IMR-90 (cell line): ENCODE measurements at regions not wholly inside any gene's neighbourhood (a gene's known extent, or its start where the extent isn't known, plus 50 kb on each side); places are given as distances from the start of the nearest gene placed in this dataset.

Experiments
- ATAC-seq: fragments of 200-7000 bp; cut with Tn5 transposase; 2 replicates; pipeline ENCODE4 v1.9.1; 2020; ENCODE audit warnings: low read depth, mild to moderate bottlenecking, moderate library complexity
- BruUV-seq: library from RNA; stranded (reverse); fragments of 400-500 nt; replicated peaks from 2 replicates; lab custom pipeline; 2021; lab: Mats Ljungman, UMichigan
- CTCF ChIA-PET: fragments of 300-600 bp; formaldehyde crosslinking; extraction: SDS; loops from one replicate; lab custom pipeline; 2021; ENCODE audit warnings: antibody characterized with exemption; lab: Yijun Ruan, JAX
- POLR2A ChIA-PET: fragments of 300-600 bp; sonication (Branson Sonifier 250); formaldehyde crosslinking; loops from one replicate; lab custom pipeline; 2022; ENCODE audit warnings: antibody characterized with exemption; ENCODE audit not compliant: unreplicated experiment; lab: Charles Lee
- DNase-seq: peaks from one replicate; pipeline ENCODE4 v3.0.0; 2013
- H2AFZ ChIP-seq: replicated peaks from 2 replicates; pipeline ENCODE3; 2013; ENCODE audit warnings: low read length, mild to moderate bottlenecking; ENCODE audit not compliant: poor library complexity
- H2AK5ac ChIP-seq: 2 replicates; pipeline ENCODE4 v1.6.1; 2013; ENCODE audit warnings: low read depth, low read length, inconsistent platforms
- H2AK9ac ChIP-seq: replicated peaks from 2 replicates; pipeline ENCODE3; 2013; ENCODE audit warnings: mild to moderate bottlenecking, low read depth, low read length, moderate library complexity; ENCODE audit not compliant: poor library complexity
- H2BK120ac ChIP-seq: 2 replicates; pipeline ENCODE4 v1.6.1; 2013; ENCODE audit warnings: low read depth, low read length, inconsistent platforms
- H2BK15ac ChIP-seq: 3 replicates; pipeline ENCODE4 v1.6.1; 2013; ENCODE audit warnings: low read depth, low read length, inconsistent platforms
- H2BK20ac ChIP-seq: 2 replicates; pipeline ENCODE4 v1.6.1; 2013; ENCODE audit warnings: low read depth, mild to moderate bottlenecking, inconsistent platforms, low read length, moderate library complexity
- H2BK5ac ChIP-seq: 2 replicates; pipeline ENCODE4 v1.6.1; 2013; ENCODE audit warnings: mild to moderate bottlenecking, low read depth, low read length, inconsistent platforms; ENCODE audit not compliant: poor library complexity, severe bottlenecking
- H3K14ac ChIP-seq: replicated peaks from 2 replicates; pipeline ENCODE4 v1.6.1; 2013; ENCODE audit warnings: low read depth, low read length, inconsistent platforms
- H3K18ac ChIP-seq: 2 replicates; pipeline ENCODE4 v1.6.1; 2013; ENCODE audit warnings: low read depth, low read length, control low read depth
- H3K23ac ChIP-seq: 2 replicates; pipeline ENCODE4 v1.6.1; 2013; ENCODE audit warnings: low read depth, low read length, inconsistent platforms
- H3K27ac ChIP-seq: 2 replicates; pipeline ENCODE4 v1.5.1; 2013; ENCODE audit warnings: mild to moderate bottlenecking, control low read depth, low read length; ENCODE audit not compliant: insufficient read depth
- H3K27me3 ChIP-seq: 2 replicates; pipeline ENCODE4 v1.6.1; 2013; ENCODE audit warnings: low read length; ENCODE audit not compliant: control insufficient read depth, insufficient read depth
- H3K36me3 ChIP-seq: 2 replicates; pipeline ENCODE4 v1.6.1; 2013; ENCODE audit warnings: low read length, mixed read lengths; ENCODE audit not compliant: control insufficient read depth, insufficient read depth
- H3K4ac ChIP-seq: 2 replicates; pipeline ENCODE4 v1.6.1; 2013; ENCODE audit warnings: low read depth, low read length, inconsistent platforms
- H3K4me1 ChIP-seq: 2 replicates; pipeline ENCODE4 v1.6.1; 2013; ENCODE audit warnings: low read length, mixed read lengths; ENCODE audit not compliant: control insufficient read depth, insufficient read depth
- H3K4me2 ChIP-seq: 2 replicates; pipeline ENCODE4 v1.6.1; 2013; ENCODE audit warnings: low read depth, mild to moderate bottlenecking, control low read depth, low read length, moderate library complexity
- H3K4me3 ChIP-seq: 2 replicates; pipeline ENCODE4 v1.5.1; 2013; ENCODE audit warnings: low read depth, mild to moderate bottlenecking, control low read depth, low read length, moderate library complexity; ENCODE audit not compliant: insufficient read depth
- H3K56ac ChIP-seq: 2 replicates; pipeline ENCODE4 v1.6.1; 2013; ENCODE audit warnings: low read length, inconsistent platforms; ENCODE audit not compliant: insufficient read depth; ENCODE audit errors: extremely low read depth
- H3K79me1 ChIP-seq, 2 experiments: 2 replicates each; pipeline ENCODE4 v1.6.1; 2013; ENCODE audit warnings: low read length in 2 of 2, inconsistent platforms in 1 of 2, low read depth in 1 of 2
- H3K9ac ChIP-seq: 2 replicates; pipeline ENCODE4 v1.6.1; 2013; ENCODE audit warnings: low read depth, low read length, control low read depth
- H3K9me1 ChIP-seq: 2 replicates; pipeline ENCODE4 v1.6.1; 2013; ENCODE audit warnings: low read length, inconsistent platforms; ENCODE audit not compliant: insufficient read depth
- H3K9me3 ChIP-seq: 2 replicates; pipeline ENCODE4 v1.6.1; 2013; ENCODE audit warnings: low read length; ENCODE audit not compliant: control insufficient read depth, insufficient read depth
- H4K20me1 ChIP-seq: 2 replicates; pipeline ENCODE4 v1.6.1; 2013; ENCODE audit warnings: low read length, inconsistent platforms; ENCODE audit not compliant: insufficient read depth
- H4K5ac ChIP-seq: 2 replicates; pipeline ENCODE4 v1.6.1; 2013; ENCODE audit warnings: mild to moderate bottlenecking, low read depth, low read length, control low read depth
- H4K8ac ChIP-seq, 2 experiments: 2 replicates each; pipeline ENCODE4 v1.6.1; 2013; ENCODE audit warnings: low read depth in 2 of 2, low read length in 2 of 2, control low read depth in 1 of 2, inconsistent platforms in 1 of 2
- H4K91ac ChIP-seq: 2 replicates; pipeline ENCODE4 v1.6.1; 2013; ENCODE audit warnings: low read depth, low read length, inconsistent platforms; ENCODE audit not compliant: insufficient read depth
- BHLHE40 ChIP-seq: fragments of 150-350 bp; IDR thresholded peaks from 2 replicates; pipeline ENCODE4 v1.6.1; 2016; ENCODE audit warnings: mild to moderate bottlenecking, low read depth, low read length
- CEBPB ChIP-seq: IDR thresholded peaks from 2 replicates; pipeline ENCODE4 v1.6.1; 2012; ENCODE audit warnings: low read depth, low read length, improper control_type of control experiment
- FOS ChIP-seq: fragments of 150-350 bp; IDR thresholded peaks from 2 replicates; pipeline ENCODE4 v1.6.1; 2016; ENCODE audit warnings: low read depth, low read length
- POLR2A ChIP-seq: IDR thresholded peaks from 2 replicates; pipeline ENCODE4 v1.6.1; 2012; ENCODE audit warnings: mild to moderate bottlenecking, low read depth, low read length
- RAD21 ChIP-seq: IDR thresholded peaks from 2 replicates; pipeline ENCODE4 v1.6.1; 2012; ENCODE audit warnings: low read length, improper control_type of control experiment
- RCOR1 ChIP-seq: IDR thresholded peaks from 2 replicates; pipeline ENCODE4 v1.6.1; 2012; ENCODE audit warnings: mild to moderate bottlenecking, low read length, improper control_type of control experiment; ENCODE audit not compliant: insufficient replicate concordance
- USF2 ChIP-seq: fragments of 150-350 bp; IDR thresholded peaks from 2 replicates; pipeline ENCODE4 v1.6.1; 2017; ENCODE audit warnings: mild to moderate bottlenecking, antibody characterized with exemption, low read length, low read depth
- WGBS, 2 experiments: methylation state at CpG; one replicate each; pipeline versions ENCODE4 v1.1.5 to v1.1.7; 2013; ENCODE audit warnings: missing lambda C conversion rate in 2 of 2; ENCODE audit not compliant: insufficient read length in 1 of 2; ENCODE audit errors: extremely low coverage in 2 of 2; 5-methylcytosine and 5-hydroxymethylcytosine counted together
- dilution Hi-C: fragments of 300-500 bp; cut with HindIII; formaldehyde crosslinking; loops from one replicate; pipeline ENCODE4 v1.14.3; 2018; ENCODE audit warnings: low sequenced_read_pairs; ENCODE audit not compliant: unreplicated experiment
- in situ Hi-C: fragments of 300-500 bp; cut with MboI; formaldehyde crosslinking; loops from 3 replicates; pipeline ENCODE4 v1.14.3; 2019; ENCODE audit warnings: low sequenced_read_pairs, inconsistent platforms, mixed read lengths
- intact Hi-C: fragments of 100-400 bp; cut with micrococcal nuclease; formaldehyde crosslinking; loops from 2 replicates; pipeline ENCODE4 v1.10.0; 2022
- TF ChIP-seq, protein P1 (sequence below): conservative IDR thresholded peaks from 2 replicates; pipeline ENCODE4 v1.5.1; 2012; ENCODE audit warnings: mild to moderate bottlenecking, low read depth, low read length, improper control_type of control experiment

GRCh38 chr10:128414568-128414967 is 288.3 kb upstream of the MKI67 start:
- Histone ChIP-seq H3K27me3 (no peaks in the 10 kb centered on the region), H3K36me3 (no peaks in the 10 kb centered on the region), H3K9ac (no peak overlapping the region), H3K56ac (no peak overlapping the region), H2AK9ac (no peak overlapping the region), H2AK5ac (no peak overlapping the region), H3K4ac (no peak overlapping the region), H2BK15ac (no peak overlapping the region), H2BK120ac (no peak overlapping the region), H3K79me1 (no peaks in the 10 kb centered on the region), H4K8ac (no peak overlapping the region), H3K14ac (no peak overlapping the region), H4K20me1 (no peaks in the 10 kb centered on the region), H3K9me3 (peaks cover 29% of the 10 kb centered on the region), H3K4me3 (no peak overlapping the region), H3K27ac (no peak overlapping the region), H3K4me1 (no peaks in the 10 kb centered on the region), H3K23ac (no peak overlapping the region), H2BK20ac (no peak overlapping the region), H2BK5ac (no peak overlapping the region), H3K9me1 (no peaks in the 10 kb centered on the region), H3K4me2 (no peak overlapping the region), H4K5ac (no peak overlapping the region), H4K91ac (no peak overlapping the region), H3K18ac (no peak overlapping the region), H2AFZ (no peak overlapping the region)
- WGBS, 2 experiments: 0% methylated on average over 1 of the region's 5 CpGs; no CpG with 5 or more reads in 1 of the 2 experiments
- intact Hi-C loops (no loop called here), in situ Hi-C loops (no loop called here), dilution Hi-C loops (no loop called here)
- ChIA-PET CTCF (no interaction called here), POLR2A (no interaction called here)
- no peak for ATAC-seq
- TF ChIP-seq, protein P1, sequence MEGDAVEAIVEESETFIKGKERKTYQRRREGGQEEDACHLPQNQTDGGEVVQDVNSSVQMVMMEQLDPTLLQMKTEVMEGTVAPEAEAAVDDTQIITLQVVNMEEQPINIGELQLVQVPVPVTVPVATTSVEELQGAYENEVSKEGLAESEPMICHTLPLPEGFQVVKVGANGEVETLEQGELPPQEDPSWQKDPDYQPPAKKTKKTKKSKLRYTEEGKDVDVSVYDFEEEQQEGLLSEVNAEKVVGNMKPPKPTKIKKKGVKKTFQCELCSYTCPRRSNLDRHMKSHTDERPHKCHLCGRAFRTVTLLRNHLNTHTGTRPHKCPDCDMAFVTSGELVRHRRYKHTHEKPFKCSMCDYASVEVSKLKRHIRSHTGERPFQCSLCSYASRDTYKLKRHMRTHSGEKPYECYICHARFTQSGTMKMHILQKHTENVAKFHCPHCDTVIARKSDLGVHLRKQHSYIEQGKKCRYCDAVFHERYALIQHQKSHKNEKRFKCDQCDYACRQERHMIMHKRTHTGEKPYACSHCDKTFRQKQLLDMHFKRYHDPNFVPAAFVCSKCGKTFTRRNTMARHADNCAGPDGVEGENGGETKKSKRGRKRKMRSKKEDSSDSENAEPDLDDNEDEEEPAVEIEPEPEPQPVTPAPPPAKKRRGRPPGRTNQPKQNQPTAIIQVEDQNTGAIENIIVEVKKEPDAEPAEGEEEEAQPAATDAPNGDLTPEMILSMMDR: no peak
- TF ChIP-seq FOS: no peak
- no peak for TF ChIP-seq RCOR1
- TF ChIP-seq BHLHE40: no peak
- no peak for TF ChIP-seq USF2
- TF ChIP-seq CEBPB: no peak
- TF ChIP-seq RAD21: no peak
- no peak for TF ChIP-seq POLR2A
- no peak for DNase-seq
- no TSS peak for BruUV-seq
